ENCODE measurements at regions not wholly inside any gene's neighbourhood (a gene's known extent, or its start where the extent isn't known, plus 50 kb on each side); places are given as distances from the start of the nearest gene placed in this dataset.

GRCh38 chr15:93974804-93975481, 256.4 kb upstream of the MCTP2 start:
- Histone ChIP-seq H3K9ac (ENCODE audit: low read length) (no peak overlapping the region), H3K4me2 (ENCODE audit: low read length) (no peak overlapping the region), H3K27ac (ENCODE audit: low read depth, low read length) (no peak overlapping the region), H3K36me3 (ENCODE audit: control insufficient read depth in 1 of 2, insufficient read depth in 2 of 2, low read length in 2 of 2) (no peaks in the 10 kb centered on the region), H2AFZ (ENCODE audit: low read depth, low read length, poor library complexity, severe bottlenecking) (no peak overlapping the region), H3K9me2 (ENCODE audit: insufficient read depth) (no peaks in the 10 kb centered on the region), H3K9me3 (ENCODE audit: control insufficient read depth in 1 of 2, insufficient read depth in 1 of 2, low read depth in 1 of 2, low read length in 2 of 2) (no peaks in the 10 kb centered on the region; a peak in 1 of 4 replicates), H4K20me1 (ENCODE audit: insufficient read depth) (no peaks in the 10 kb centered on the region), H3K4me1 (ENCODE audit: control insufficient read depth in 1 of 2, insufficient read depth in 2 of 2, low read length in 2 of 2) (no peaks in the 10 kb centered on the region), H3K27me3 (ENCODE audit: insufficient read depth, low read length) (no peaks in the 10 kb centered on the region), H3K4me3 (replicated peaks in 1 of 2; ENCODE audit: low read depth in 1 of 2, low read length in 2 of 2) (no peak overlapping the region), H3K79me2 (ENCODE audit: insufficient read depth, low read length) (no peaks in the 10 kb centered on the region)
- CTCF ChIA-PET = interaction anchor here (0.9 to 2.4 kb wide), 5 partner anchors 9 to 945 kb away, joined by 3 to 17 read pairs (median 11); no protein-coding TSS in a partner anchor
- POLR2A ChIA-PET = no interaction called here
- DNase-seq (ENCODE audit: low read depth, low spot score) = peak; percentile 2
- RAD21 ChIA-PET (ENCODE audit: low non-redundant PET in 1 of 2, low total read pairs in 2 of 2, uncharacterized antibody in 2 of 2, unreplicated experiment in 2 of 2) = interaction anchor here in 1 of 2 experiments (0.5 to 1.0 kb wide), 2 partner anchors 349 to 945 kb away, joined by 3 read pairs; no protein-coding TSS in a partner anchor
- ATAC-seq = peak; percentile 49; the same call in 1 of the 2 replicates
- TF ChIP-seq CTCF (IDR thresholded peaks at IDR 0.05 in 2 of 3, conservative IDR thresholded peaks at IDR 0.05 in 1 of 3; ENCODE audit: borderline replicate concordance in 1 of 3, insufficient read depth in 1 of 3, low read depth in 2 of 3, low read length in 2 of 3) = peak in 2 of 3 experiments; percentile 35 to 46; a peak in 4 of 6 replicates
- peak; percentile 31; the same call in 1 of the 2 replicates for TF ChIP-seq RAD21 (IDR thresholded peaks at IDR 0.05; ENCODE audit: low read depth)
- no peak for TF ChIP-seq EZH2 (IDR thresholded peaks at IDR 0.05)
- BruUV-seq (replicated peaks) = no TSS peak
- intact Hi-C loops (cut with micrococcal nuclease) = loop anchor here (2.0 to 10.0 kb wide), 2 partner anchors 890 to 938 kb away; partner anchors contain the start of gene RGMA

- no peaks in the 10 kb centered on the region for H3K27me3 ChIP-seq (ENCODE audit: insufficient read depth, low read length)
- H4K20me1 ChIP-seq (ENCODE audit: insufficient read depth) = no peaks in the 10 kb centered on the region
- H3K4me1 ChIP-seq (ENCODE audit: control insufficient read depth in 1 of 2, insufficient read depth in 2 of 2, low read length in 2 of 2) = no peaks in the 10 kb centered on the region
- no peak overlapping the region for H3K4me3 ChIP-seq (replicated peaks in 1 of 2; ENCODE audit: low read depth in 1 of 2, low read length in 2 of 2)
- no peak overlapping the region for H3K27ac ChIP-seq (ENCODE audit: low read depth, low read length)
- ATAC-seq (no peak), DNase-seq (ENCODE audit: low read depth, low spot score) (no peak)
- H3K9me2 ChIP-seq (ENCODE audit: insufficient read depth) = no peaks in the 10 kb centered on the region
- no TSS peak for BruUV-seq (replicated peaks)
- RAD21 ChIA-PET (ENCODE audit: low non-redundant PET in 1 of 2, low total read pairs in 2 of 2, uncharacterized antibody in 2 of 2, unreplicated experiment in 2 of 2) = no interaction called here
- H3K36me3 ChIP-seq (ENCODE audit: control insufficient read depth in 1 of 2, insufficient read depth in 2 of 2, low read length in 2 of 2) = no peaks in the 10 kb centered on the region
- no peaks in the 10 kb centered on the region for H3K79me2 ChIP-seq (ENCODE audit: insufficient read depth, low read length)
- POLR2A ChIA-PET = no interaction called here
- no peak overlapping the region for H2AFZ ChIP-seq (ENCODE audit: low read depth, low read length, poor library complexity, severe bottlenecking)
- no peak overlapping the region for H3K9ac ChIP-seq (ENCODE audit: low read length)
- H3K9me3 ChIP-seq (ENCODE audit: control insufficient read depth in 1 of 2, insufficient read depth in 1 of 2, low read depth in 1 of 2, low read length in 2 of 2) = no peaks in the 10 kb centered on the region; a peak in 1 of 4 replicates
- intact Hi-C loops (cut with micrococcal nuclease) = loop anchor here (10.0 kb wide), 1 partner anchor 888 kb away; the partner anchor contains the start of gene RGMA
- CTCF ChIA-PET = no interaction called here
- H3K4me2 ChIP-seq (ENCODE audit: low read length) = no peak overlapping the region
- TF ChIP-seq SIN3A (IDR thresholded peaks at IDR 0.05; ENCODE audit: low read depth) = no peak
- no peak for TF ChIP-seq POLR2A (IDR thresholded peaks at IDR 0.05; ENCODE audit: borderline replicate concordance, extremely low read depth, insufficient read depth, insufficient read length)
- no peak for TF ChIP-seq ZNF274 (IDR thresholded peaks at IDR 0.05; ENCODE audit: low read depth, low read length)
- no peak for TF ChIP-seq CEBPB (IDR thresholded peaks at IDR 0.05; ENCODE audit: low read depth)
- no peak for TF ChIP-seq ELF1 (IDR thresholded peaks at IDR 0.05; ENCODE audit: borderline replicate concordance, low read depth)
- no peak for TF ChIP-seq SRF (IDR thresholded peaks at IDR 0.05; ENCODE audit: low read depth)
- TF ChIP-seq RAD21 (IDR thresholded peaks at IDR 0.05; ENCODE audit: low read depth) = no peak
- no peak for TF ChIP-seq EZH2phosphoT487 (IDR thresholded peaks at IDR 0.05; ENCODE audit: borderline replicate concordance)
- TF ChIP-seq ATF3 (IDR thresholded peaks at IDR 0.05) = no peak
- TF ChIP-seq POLR2AphosphoS5 (IDR thresholded peaks at IDR 0.05; ENCODE audit: low read depth, low read length) = no peak
- TF ChIP-seq TCF7L2 (IDR thresholded peaks at IDR 0.05; ENCODE audit: borderline replicate concordance, extremely low read depth, insufficient read depth, insufficient read length) = no peak
- no peak for TF ChIP-seq REST (IDR thresholded peaks at IDR 0.05; ENCODE audit: low read depth)
Observed at GRCh38 chr15:93973287-93973686, 258.1 kb upstream of the MCTP2 start.
